ENCODE measurements at regions not wholly inside any gene's neighbourhood (a gene's known extent, or its start where the extent isn't known, plus 50 kb on each side); places are given as distances from the start of the nearest gene placed in this dataset.

DNA sequence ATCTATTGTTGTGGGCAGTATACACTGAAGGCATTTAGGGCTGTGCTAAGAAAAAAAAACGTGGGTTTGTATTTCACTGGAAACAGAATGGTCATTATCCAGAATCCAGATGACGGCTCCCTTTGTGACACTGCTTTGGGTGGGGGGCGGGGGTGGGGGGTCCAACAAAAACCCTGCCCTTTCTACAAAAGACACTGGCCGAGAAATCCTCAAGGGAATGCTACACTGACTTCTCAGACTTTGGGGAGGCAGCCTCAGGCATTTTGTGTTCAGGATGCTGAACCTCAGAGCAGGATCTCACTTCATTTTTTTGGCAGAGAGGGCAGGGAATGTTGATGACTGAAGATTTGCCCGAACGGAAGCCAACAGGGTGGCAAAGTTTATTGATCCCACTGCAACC, 417.1 kb downstream of the HRH4 start:
- no peaks in the 10 kb centered on the region for H3K9me3 ChIP-seq (ENCODE audit: control insufficient read depth, insufficient read depth, low read length)
- DNase-seq = no peak
- no peak overlapping the region for H3K27ac ChIP-seq (ENCODE audit: low read length)
- H3K36me3 ChIP-seq (ENCODE audit: control insufficient read depth, insufficient read depth, low read length) = no peaks in the 10 kb centered on the region
- TF ChIP-seq, protein P1, sequence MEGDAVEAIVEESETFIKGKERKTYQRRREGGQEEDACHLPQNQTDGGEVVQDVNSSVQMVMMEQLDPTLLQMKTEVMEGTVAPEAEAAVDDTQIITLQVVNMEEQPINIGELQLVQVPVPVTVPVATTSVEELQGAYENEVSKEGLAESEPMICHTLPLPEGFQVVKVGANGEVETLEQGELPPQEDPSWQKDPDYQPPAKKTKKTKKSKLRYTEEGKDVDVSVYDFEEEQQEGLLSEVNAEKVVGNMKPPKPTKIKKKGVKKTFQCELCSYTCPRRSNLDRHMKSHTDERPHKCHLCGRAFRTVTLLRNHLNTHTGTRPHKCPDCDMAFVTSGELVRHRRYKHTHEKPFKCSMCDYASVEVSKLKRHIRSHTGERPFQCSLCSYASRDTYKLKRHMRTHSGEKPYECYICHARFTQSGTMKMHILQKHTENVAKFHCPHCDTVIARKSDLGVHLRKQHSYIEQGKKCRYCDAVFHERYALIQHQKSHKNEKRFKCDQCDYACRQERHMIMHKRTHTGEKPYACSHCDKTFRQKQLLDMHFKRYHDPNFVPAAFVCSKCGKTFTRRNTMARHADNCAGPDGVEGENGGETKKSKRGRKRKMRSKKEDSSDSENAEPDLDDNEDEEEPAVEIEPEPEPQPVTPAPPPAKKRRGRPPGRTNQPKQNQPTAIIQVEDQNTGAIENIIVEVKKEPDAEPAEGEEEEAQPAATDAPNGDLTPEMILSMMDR (IDR thresholded peaks at IDR 0.05) = no peak
- H3K9me3 Mint-ChIP-seq = no peaks in the 10 kb centered on the region
- H3K36me3 Mint-ChIP-seq = no peaks in the 10 kb centered on the region
- peaks cover 6 to 11% of the 10 kb centered on the region in 2 donors for H3K27me3 Mint-ChIP-seq (ENCODE audit: low read depth in 2 of 2)
- no peak overlapping the region for H3K27ac Mint-ChIP-seq
- no peaks in the 10 kb centered on the region for H3K4me1 Mint-ChIP-seq
- 76% methylated on average over 6 of the region's 6 CpGs for WGBS (ENCODE audit: insufficient coverage)
- H3K4me3 ChIP-seq (ENCODE audit: low read length) = no peak overlapping the region
- H3K4me1 ChIP-seq (ENCODE audit: control insufficient read depth, insufficient read depth, low read length) = no peaks in the 10 kb centered on the region
- intact Hi-C loops (cut with micrococcal nuclease) = no loop called here
- no peak overlapping the region for H3K4me3 Mint-ChIP-seq
- no peak for ATAC-seq
- no peaks in the 10 kb centered on the region for H3K27me3 ChIP-seq (ENCODE audit: control insufficient read depth, insufficient read depth, low read length)

DNA sequence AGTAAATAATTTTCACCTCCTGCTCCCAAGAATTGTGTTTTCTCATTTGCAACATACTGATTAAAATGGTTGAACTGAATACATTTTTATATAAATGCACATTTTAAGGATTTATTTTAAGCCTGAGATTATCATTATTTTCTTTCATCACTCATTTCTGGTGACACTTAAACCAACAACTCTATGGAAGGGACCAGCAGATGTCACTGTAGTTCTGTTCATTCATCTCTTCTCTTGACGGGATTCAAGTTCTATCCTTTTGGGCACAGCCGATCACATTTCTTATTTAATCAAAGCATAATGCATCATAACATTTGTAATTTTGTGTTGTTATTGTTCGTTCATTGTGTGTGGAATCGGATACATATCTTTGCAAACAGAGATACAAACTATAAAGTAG, 417.9 kb downstream of the HRH4 start:
- intact Hi-C loops (cut with micrococcal nuclease) = no loop called here
- Histone ChIP-seq H3K36me3 (ENCODE audit: control insufficient read depth, insufficient read depth, low read length) (no peaks in the 10 kb centered on the region), H3K27me3 (ENCODE audit: control insufficient read depth, insufficient read depth, low read length) (no peaks in the 10 kb centered on the region), H3K4me1 (ENCODE audit: control insufficient read depth, insufficient read depth, low read length) (no peaks in the 10 kb centered on the region), H3K27ac (ENCODE audit: low read length) (no peak overlapping the region), H3K4me3 (ENCODE audit: low read length) (no peak overlapping the region), H3K9me3 (ENCODE audit: control insufficient read depth, insufficient read depth, low read length) (no peaks in the 10 kb centered on the region)
- H3K36me3 Mint-ChIP-seq = no peaks in the 10 kb centered on the region
- H3K27me3 Mint-ChIP-seq (ENCODE audit: low read depth in 2 of 2) = peaks cover 5 to 6% of the 10 kb centered on the region in 2 donors
- WGBS (ENCODE audit: insufficient coverage) = no CpG with 5 or more reads among the region's 4 CpGs
- no peaks in the 10 kb centered on the region for H3K9me3 Mint-ChIP-seq
- TF ChIP-seq, protein P1 (IDR thresholded peaks at IDR 0.05) = no peak
- no peak overlapping the region for H3K4me3 Mint-ChIP-seq
- ATAC-seq (no peak), DNase-seq (no peak)
- H3K4me1 Mint-ChIP-seq = no peaks in the 10 kb centered on the region
- H3K27ac Mint-ChIP-seq = no peak overlapping the region

DNA sequence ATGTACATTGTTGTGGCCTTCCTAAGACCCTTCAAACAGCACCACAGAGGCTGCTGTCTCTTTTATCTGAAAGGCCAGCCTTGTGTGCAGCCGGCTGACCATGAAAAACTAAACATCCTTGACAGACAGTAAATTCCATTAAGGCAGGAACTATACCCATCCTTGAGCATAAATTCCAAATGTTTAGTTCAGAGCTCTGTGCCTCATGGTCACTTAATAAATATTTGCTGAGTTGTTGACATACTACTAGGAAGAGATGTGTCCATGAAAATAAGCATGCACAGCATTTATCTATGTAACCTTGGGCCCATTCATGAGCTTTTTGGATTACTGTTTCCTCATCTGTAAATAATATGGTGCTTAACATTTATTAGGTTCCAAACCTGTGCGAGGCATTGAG, 424.8 kb downstream of the HRH4 start:
- DNase-seq (no peak), ATAC-seq (no peak)
- H3K36me3 ChIP-seq (ENCODE audit: control insufficient read depth, insufficient read depth, low read length) = no peaks in the 10 kb centered on the region
- H3K4me1 ChIP-seq (ENCODE audit: control insufficient read depth, insufficient read depth, low read length) = no peaks in the 10 kb centered on the region
- Mint-ChIP-seq H3K4me1 (no peaks in the 10 kb centered on the region), H3K36me3 (no peaks in the 10 kb centered on the region), H3K27me3 (ENCODE audit: low read depth in 2 of 2) (peaks cover 0 to 3% of the 10 kb centered on the region in 2 donors), H3K4me3 (no peak overlapping the region), H3K27ac (no peak overlapping the region), H3K9me3 (no peaks in the 10 kb centered on the region)
- WGBS (ENCODE audit: insufficient coverage) = 93% methylated on average over 1 of the region's 2 CpGs
- no peaks in the 10 kb centered on the region for H3K27me3 ChIP-seq (ENCODE audit: control insufficient read depth, insufficient read depth, low read length)
- TF ChIP-seq, protein P1 (IDR thresholded peaks at IDR 0.05) = no peak
- H3K9me3 ChIP-seq (ENCODE audit: control insufficient read depth, insufficient read depth, low read length) = no peaks in the 10 kb centered on the region
- intact Hi-C loops (cut with micrococcal nuclease) = no loop called here
- no peak overlapping the region for H3K4me3 ChIP-seq (ENCODE audit: low read length)
- H3K27ac ChIP-seq (ENCODE audit: low read length) = no peak overlapping the region

DNA sequence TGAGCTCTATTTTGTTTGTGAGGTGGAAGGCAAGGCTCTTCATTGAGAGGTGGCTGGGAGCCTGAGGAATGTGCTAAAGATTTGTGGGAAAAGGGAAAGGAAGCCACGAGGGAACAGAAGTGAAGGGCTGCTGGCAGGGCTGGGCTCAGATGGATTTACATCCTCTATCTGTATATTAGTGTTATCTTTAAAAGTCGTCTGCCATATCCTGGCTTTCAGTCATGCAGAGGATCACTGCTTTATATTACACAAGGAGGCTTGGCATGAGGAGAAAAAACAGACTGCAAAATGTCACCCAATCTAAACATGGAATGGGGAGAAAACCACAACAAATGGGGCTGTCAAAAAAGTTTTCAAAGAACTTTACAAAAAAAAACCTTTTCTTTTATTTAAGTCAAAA, 434.4 kb downstream of the HRH4 start:
- Histone ChIP-seq H3K4me1 (ENCODE audit: control insufficient read depth, insufficient read depth, low read length) (no peaks in the 10 kb centered on the region), H3K27me3 (ENCODE audit: control insufficient read depth, insufficient read depth, low read length) (no peaks in the 10 kb centered on the region), H3K9me3 (ENCODE audit: control insufficient read depth, insufficient read depth, low read length) (no peaks in the 10 kb centered on the region), H3K4me3 (ENCODE audit: low read length) (no peak overlapping the region), H3K36me3 (ENCODE audit: control insufficient read depth, insufficient read depth, low read length) (no peaks in the 10 kb centered on the region), H3K27ac (ENCODE audit: low read length) (no peak overlapping the region)
- H3K9me3 Mint-ChIP-seq = peaks cover 0 to 6% of the 10 kb centered on the region in 2 donors
- ATAC-seq = no peak
- DNase-seq = no peak
- H3K4me3 Mint-ChIP-seq = no peak overlapping the region
- H3K27me3 Mint-ChIP-seq (ENCODE audit: low read depth in 2 of 2) = peaks cover 4 to 10% of the 10 kb centered on the region in 2 donors
- 72% methylated on average over 2 of the region's 2 CpGs for WGBS (ENCODE audit: insufficient coverage)
- no peak overlapping the region for H3K27ac Mint-ChIP-seq
- TF ChIP-seq, protein P1 (IDR thresholded peaks at IDR 0.05) = no peak
- intact Hi-C loops (cut with micrococcal nuclease) = no loop called here
- no peaks in the 10 kb centered on the region for H3K4me1 Mint-ChIP-seq
- H3K36me3 Mint-ChIP-seq = no peaks in the 10 kb centered on the region
